ENCODE measurements at regions not wholly inside any gene's neighbourhood (a gene's known extent, or its start where the extent isn't known, plus 50 kb on each side); places are given as distances from the start of the nearest gene placed in this dataset.

DNA sequence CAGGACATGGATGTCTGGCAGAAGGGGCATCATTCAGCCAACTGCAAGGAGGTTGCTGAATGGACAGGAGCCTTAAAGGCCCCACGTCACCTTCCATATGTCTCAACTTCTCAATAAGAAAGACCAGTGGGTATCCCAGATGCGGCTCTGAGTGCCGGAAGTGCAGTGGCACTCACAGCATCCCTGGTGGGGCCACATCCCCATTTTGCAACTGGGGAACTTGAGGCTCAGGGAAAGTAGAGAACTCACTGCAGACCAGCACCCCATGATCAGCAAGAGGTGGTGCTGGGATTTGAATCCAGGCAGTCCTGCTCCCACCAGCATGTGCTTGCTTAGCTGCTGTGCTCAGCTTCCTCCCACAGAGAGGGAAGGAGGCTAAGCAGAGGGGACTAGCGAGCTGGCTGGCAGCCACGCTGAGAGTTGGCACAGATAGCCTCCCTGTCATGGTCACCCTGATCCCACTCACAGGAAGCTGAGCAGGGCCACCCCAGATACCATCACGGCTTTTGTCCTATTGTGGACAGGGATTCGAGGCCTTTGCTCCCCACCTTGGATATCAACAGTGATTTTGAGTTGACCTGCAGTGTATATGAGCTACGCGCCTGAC is 294.2 kb upstream of the FOXF1 start:
- Histone ChIP-seq H3K27me3 (ENCODE audit: insufficient read depth, low read length) (peaks cover 16% of the 10 kb centered on the region), H3K79me2 (ENCODE audit: insufficient read depth, low read length) (no peaks in the 10 kb centered on the region), H3K27ac (ENCODE audit: low read depth, low read length) (no peak overlapping the region), H3K4me3 (ENCODE audit: insufficient read depth, low read length) (no peak overlapping the region), H4K20me1 (ENCODE audit: insufficient read depth, low read length) (no peaks in the 10 kb centered on the region), H3K36me3 (ENCODE audit: insufficient read depth, low read length) (no peaks in the 10 kb centered on the region), H2AFZ (ENCODE audit: low read length) (no peak overlapping the region), H3K4me2 (ENCODE audit: insufficient read depth, low read length) (no peak overlapping the region), H3K4me1 (ENCODE audit: insufficient read depth, low read length) (no peaks in the 10 kb centered on the region), H3K9me3 (ENCODE audit: low read depth, low read length) (no peaks in the 10 kb centered on the region)
- TF ChIP-seq, protein P1, sequence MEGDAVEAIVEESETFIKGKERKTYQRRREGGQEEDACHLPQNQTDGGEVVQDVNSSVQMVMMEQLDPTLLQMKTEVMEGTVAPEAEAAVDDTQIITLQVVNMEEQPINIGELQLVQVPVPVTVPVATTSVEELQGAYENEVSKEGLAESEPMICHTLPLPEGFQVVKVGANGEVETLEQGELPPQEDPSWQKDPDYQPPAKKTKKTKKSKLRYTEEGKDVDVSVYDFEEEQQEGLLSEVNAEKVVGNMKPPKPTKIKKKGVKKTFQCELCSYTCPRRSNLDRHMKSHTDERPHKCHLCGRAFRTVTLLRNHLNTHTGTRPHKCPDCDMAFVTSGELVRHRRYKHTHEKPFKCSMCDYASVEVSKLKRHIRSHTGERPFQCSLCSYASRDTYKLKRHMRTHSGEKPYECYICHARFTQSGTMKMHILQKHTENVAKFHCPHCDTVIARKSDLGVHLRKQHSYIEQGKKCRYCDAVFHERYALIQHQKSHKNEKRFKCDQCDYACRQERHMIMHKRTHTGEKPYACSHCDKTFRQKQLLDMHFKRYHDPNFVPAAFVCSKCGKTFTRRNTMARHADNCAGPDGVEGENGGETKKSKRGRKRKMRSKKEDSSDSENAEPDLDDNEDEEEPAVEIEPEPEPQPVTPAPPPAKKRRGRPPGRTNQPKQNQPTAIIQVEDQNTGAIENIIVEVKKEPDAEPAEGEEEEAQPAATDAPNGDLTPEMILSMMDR (IDR thresholded peaks at IDR 0.05; ENCODE audit: extremely low read depth, low read depth, low read length), result no peak
- no peak for DNase-seq (ENCODE audit: insufficient read length, low spot score, missing footprints)

DNA sequence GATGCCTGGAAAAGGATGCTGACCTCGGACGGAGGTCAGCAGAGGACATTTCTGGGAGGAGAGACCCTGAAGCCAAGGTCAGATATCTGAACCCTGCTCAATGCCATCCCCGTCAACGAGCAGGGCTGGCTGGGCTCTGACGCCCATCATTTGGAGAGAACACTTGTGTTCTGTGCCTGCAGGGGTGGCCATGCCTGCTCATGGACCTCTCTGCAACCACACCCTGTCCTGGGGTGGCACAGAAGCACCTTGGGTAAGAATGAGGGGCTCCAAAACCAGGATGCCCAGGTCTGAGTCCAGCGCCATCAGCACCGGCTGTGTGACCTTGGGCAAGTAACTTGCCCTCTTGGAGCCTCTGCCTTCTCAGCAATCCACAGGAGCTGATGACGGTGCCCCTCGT is 293.7 kb upstream of the FOXF1 start:
- Histone ChIP-seq H3K79me2 (ENCODE audit: insufficient read depth, low read length) (no peaks in the 10 kb centered on the region), H3K27me3 (ENCODE audit: insufficient read depth, low read length) (peaks cover 21% of the 10 kb centered on the region), H3K4me1 (ENCODE audit: insufficient read depth, low read length) (no peaks in the 10 kb centered on the region), H3K27ac (ENCODE audit: low read depth, low read length) (no peak overlapping the region), H4K20me1 (ENCODE audit: insufficient read depth, low read length) (no peaks in the 10 kb centered on the region), H3K4me2 (ENCODE audit: insufficient read depth, low read length) (no peak overlapping the region), H3K9me3 (ENCODE audit: low read depth, low read length) (no peaks in the 10 kb centered on the region), H3K36me3 (ENCODE audit: insufficient read depth, low read length) (no peaks in the 10 kb centered on the region), H3K4me3 (ENCODE audit: insufficient read depth, low read length) (no peak overlapping the region), H2AFZ (ENCODE audit: low read length) (no peak overlapping the region)
- DNase-seq (ENCODE audit: insufficient read length, low spot score, missing footprints), result no peak
- TF ChIP-seq, protein P1 (IDR thresholded peaks at IDR 0.05; ENCODE audit: extremely low read depth, low read depth, low read length), result no peak

DNA sequence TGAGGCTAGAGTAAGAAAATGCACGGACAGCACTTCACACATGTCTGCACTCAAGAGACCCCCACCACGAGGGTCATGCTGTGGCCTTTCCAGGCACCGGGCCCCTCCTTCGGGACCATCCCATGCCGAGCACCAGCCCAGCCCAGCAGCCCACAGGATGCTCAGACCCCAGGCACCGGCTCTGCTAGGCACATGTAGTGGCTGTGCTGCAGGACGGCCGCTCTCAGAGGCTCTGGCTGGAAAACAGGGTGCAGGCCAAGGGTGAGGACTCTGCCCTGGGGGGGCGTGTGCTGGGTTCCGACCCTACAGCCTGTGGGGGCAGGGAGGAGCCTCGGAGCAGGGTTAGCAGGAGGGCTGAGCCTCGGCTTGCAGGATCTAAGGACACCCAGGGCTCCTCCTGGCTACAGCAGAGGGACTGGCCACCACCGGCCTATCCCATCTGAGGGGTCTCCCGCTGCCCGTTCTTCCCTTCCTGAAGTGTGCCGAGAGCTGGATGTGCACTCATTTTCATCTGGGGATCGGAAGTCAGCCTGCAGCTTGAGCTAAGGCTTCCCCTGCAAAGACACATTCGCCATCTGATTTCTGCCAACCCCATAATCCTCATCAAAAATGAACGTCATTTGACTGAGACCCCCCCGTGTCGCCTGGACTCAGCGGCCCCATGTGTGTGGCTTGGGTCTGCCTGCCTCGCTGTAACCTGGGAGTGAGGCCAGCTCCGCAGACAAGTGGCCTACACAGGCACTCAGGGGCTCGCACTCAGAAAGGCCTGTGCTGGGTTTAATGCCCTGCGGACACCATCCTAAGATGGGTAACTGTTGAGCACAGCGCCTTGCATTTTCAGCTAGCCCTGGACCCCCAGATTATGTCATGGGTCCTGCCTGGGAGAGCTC is 293.1 kb upstream of the FOXF1 start:
- Histone ChIP-seq H3K4me1 (ENCODE audit: insufficient read depth, low read length) (peaks cover under 1% of the 10 kb centered on the region), H3K9me3 (ENCODE audit: low read depth, low read length) (no peaks in the 10 kb centered on the region), H3K27me3 (ENCODE audit: insufficient read depth, low read length) (peaks cover 23% of the 10 kb centered on the region), H2AFZ (ENCODE audit: low read length) (no peak overlapping the region), H3K79me2 (ENCODE audit: insufficient read depth, low read length) (no peaks in the 10 kb centered on the region), H3K4me3 (ENCODE audit: insufficient read depth, low read length) (no peak overlapping the region), H3K4me2 (ENCODE audit: insufficient read depth, low read length) (no peak overlapping the region), H3K27ac (ENCODE audit: low read depth, low read length) (no peak overlapping the region), H4K20me1 (ENCODE audit: insufficient read depth, low read length) (no peaks in the 10 kb centered on the region), H3K36me3 (ENCODE audit: insufficient read depth, low read length) (no peaks in the 10 kb centered on the region)
- DNase-seq (ENCODE audit: insufficient read length, low spot score, missing footprints), result no peak
- TF ChIP-seq, protein P1 (IDR thresholded peaks at IDR 0.05; ENCODE audit: extremely low read depth, low read depth, low read length), result no peak

DNA sequence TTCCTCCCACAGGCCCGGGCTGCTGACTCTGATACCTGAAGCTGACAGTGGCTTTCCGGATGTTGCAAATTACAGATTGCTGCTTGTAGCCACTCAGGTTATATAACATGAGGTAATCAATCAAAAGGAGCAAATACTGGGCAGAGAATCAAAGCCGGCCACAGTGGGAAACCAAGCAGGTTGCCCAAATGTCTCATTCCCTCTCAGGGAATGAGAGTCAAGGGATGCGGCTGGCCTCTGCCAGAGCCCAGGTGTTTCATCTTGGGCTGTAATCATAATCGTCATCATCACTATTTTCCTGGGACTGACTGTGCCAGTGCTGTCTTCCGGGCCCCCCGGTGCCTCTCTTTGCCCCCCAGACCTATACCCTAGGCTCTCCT is 292.4 kb upstream of the FOXF1 start:
- Histone ChIP-seq H4K20me1 (ENCODE audit: insufficient read depth, low read length) (no peaks in the 10 kb centered on the region), H2AFZ (ENCODE audit: low read length) (no peak overlapping the region), H3K27me3 (ENCODE audit: insufficient read depth, low read length) (peaks cover 23% of the 10 kb centered on the region), H3K4me3 (ENCODE audit: insufficient read depth, low read length) (no peak overlapping the region), H3K79me2 (ENCODE audit: insufficient read depth, low read length) (no peaks in the 10 kb centered on the region), H3K27ac (ENCODE audit: low read depth, low read length) (no peak overlapping the region), H3K36me3 (ENCODE audit: insufficient read depth, low read length) (no peaks in the 10 kb centered on the region), H3K4me2 (ENCODE audit: insufficient read depth, low read length) (no peak overlapping the region), H3K4me1 (ENCODE audit: insufficient read depth, low read length) (peaks cover 7% of the 10 kb centered on the region), H3K9me3 (ENCODE audit: low read depth, low read length) (no peaks in the 10 kb centered on the region)
- TF ChIP-seq, protein P1 (IDR thresholded peaks at IDR 0.05; ENCODE audit: extremely low read depth, low read depth, low read length), result no peak
- no peak for DNase-seq (ENCODE audit: insufficient read length, low spot score, missing footprints)
